Activated CD4-positive, alpha-beta T cell treated with anti-CD3 and anti-CD28 coated beads, Interleukin-2, amount 50 U/mL, for 4 hours (primary cell): ENCODE measurements at regions not wholly inside any gene's neighbourhood (a gene's known extent, or its start where the extent isn't known, plus 50 kb on each side); places are given as distances from the start of the nearest gene placed in this dataset.
A peak's percentile ranks its signal among the peaks of the same experiment; 100 is the strongest.

Source experiments
- DNase-seq, 2 experiments: peaks; one replicate each; pipeline ENCODE4 v3.0.0-alpha.2; 2020

- DNase-seq: no peak
Observed at GRCh38 chr17:77399319-77399957, 258.7 kb downstream of the SEC14L1 start.

- DNase-seq: peak; percentile 80
Observed at GRCh38 chr17:77400445-77400870, 259.7 kb downstream of the SEC14L1 start.

GRCh38 chr17:77402159-77402731, 261.5 kb downstream of the SEC14L1 start:
- no peak for DNase-seq

- no peak for DNase-seq
Observed at GRCh38 chr17:77403854-77404253, 263.1 kb downstream of the SEC14L1 start.

GRCh38 chr17:77404812-77405581, 264.2 kb downstream of the SEC14L1 start:
- DNase-seq: peak; percentile 78 to 81

- DNase-seq: no peak
Observed at GRCh38 chr17:77405867-77406732, 265.3 kb downstream of the SEC14L1 start.

- no peak for DNase-seq
Observed at GRCh38 chr17:77407321-77408277, 266.8 kb downstream of the SEC14L1 start.

GRCh38 chr17:77408284-77408683, 267.5 kb downstream of the SEC14L1 start:
- no peak for DNase-seq

- DNase-seq: peak in 1 of 2 experiments; percentile 44
Observed at GRCh38 chr17:77409282-77410161, 268.8 kb downstream of the SEC14L1 start.

GRCh38 chr17:77410470-77410869, 269.7 kb downstream of the SEC14L1 start:
- DNase-seq: no peak

GRCh38 chr17:77414811-77415400, 274.1 kb downstream of the SEC14L1 start:
- no peak for DNase-seq

- DNase-seq: no peak
Observed at GRCh38 chr17:77416105-77416713, 275.4 kb downstream of the SEC14L1 start.

GRCh38 chr17:77417575-77417974, 276.8 kb downstream of the SEC14L1 start:
- no peak for DNase-seq

- no peak for DNase-seq
Observed at GRCh38 chr17:77418609-77419008, 277.8 kb downstream of the SEC14L1 start.

- DNase-seq: no peak
Observed at GRCh38 chr17:77419095-77419494, 278.3 kb downstream of the SEC14L1 start.

- no peak for DNase-seq
Observed at GRCh38 chr17:77419547-77420094, 278.9 kb downstream of the SEC14L1 start.

GRCh38 chr17:77420095-77420803, 279.5 kb downstream of the SEC14L1 start:
- DNase-seq: no peak

- DNase-seq: peak; percentile 46 to 47
Observed at GRCh38 chr17:77420804-77421629, 280.2 kb downstream of the SEC14L1 start.
